Calu3 (cell line): ENCODE measurements at regions not wholly inside any gene's neighbourhood (a gene's known extent, or its start where the extent isn't known, plus 50 kb on each side); places are given as distances from the start of the nearest gene placed in this dataset.

ENCODE experiments used
- BruUV-seq: library from RNA; stranded (reverse); fragments of 400-500 nt; replicated peaks from 2 replicates; lab custom pipeline; 2021; lab: Mats Ljungman, UMichigan
- CTCF ChIA-PET: fragments of 300-600 bp; sonication (Branson Sonifier 250); formaldehyde crosslinking; loops from one replicate; lab custom pipeline; 2022; ENCODE audit warnings: antibody characterized with exemption; lab: Charles Lee
- DNase-seq: peaks from one replicate; pipeline ENCODE4 v3.0.0; 2022
- H3K27ac Mint-ChIP-seq: one replicate; pipeline ENCODE4 v1.8.0; 2022; ENCODE audit warnings: mixed read lengths; ENCODE audit not compliant: unreplicated experiment
- H3K27me3 Mint-ChIP-seq: one replicate; pipeline ENCODE4 v1.8.0; 2022; ENCODE audit warnings: mixed read lengths; ENCODE audit not compliant: unreplicated experiment
- H3K36me3 Mint-ChIP-seq: one replicate; pipeline ENCODE4 v1.8.0; 2022; ENCODE audit warnings: mild to moderate bottlenecking, moderate library complexity, mixed read lengths; ENCODE audit not compliant: insufficient read depth, unreplicated experiment
- H3K4me1 Mint-ChIP-seq: one replicate; pipeline ENCODE4 v1.8.0; 2022; ENCODE audit warnings: mild to moderate bottlenecking, low read depth, mixed read lengths; ENCODE audit not compliant: unreplicated experiment
- H3K4me3 Mint-ChIP-seq: one replicate; pipeline ENCODE4 v1.8.0; 2022; ENCODE audit warnings: mild to moderate bottlenecking, low read depth, moderate library complexity, mixed read lengths; ENCODE audit not compliant: unreplicated experiment
- H3K9me3 Mint-ChIP-seq: one replicate; pipeline ENCODE4 v1.8.0; 2022; ENCODE audit warnings: low read depth, mixed read lengths; ENCODE audit not compliant: unreplicated experiment
- intact Hi-C: fragments of 100-400 bp; cut with micrococcal nuclease; formaldehyde crosslinking; loops from one replicate; pipeline ENCODE4 v1.10.0; 2022; ENCODE audit not compliant: unreplicated experiment
- TF ChIP-seq, protein P1 (sequence below): fragments of 200-600 bp; IDR thresholded peaks from one replicate; pipeline ENCODE4 v1.8.0; 2022; ENCODE audit warnings: antibody characterized with exemption; ENCODE audit not compliant: unreplicated experiment

DNA sequence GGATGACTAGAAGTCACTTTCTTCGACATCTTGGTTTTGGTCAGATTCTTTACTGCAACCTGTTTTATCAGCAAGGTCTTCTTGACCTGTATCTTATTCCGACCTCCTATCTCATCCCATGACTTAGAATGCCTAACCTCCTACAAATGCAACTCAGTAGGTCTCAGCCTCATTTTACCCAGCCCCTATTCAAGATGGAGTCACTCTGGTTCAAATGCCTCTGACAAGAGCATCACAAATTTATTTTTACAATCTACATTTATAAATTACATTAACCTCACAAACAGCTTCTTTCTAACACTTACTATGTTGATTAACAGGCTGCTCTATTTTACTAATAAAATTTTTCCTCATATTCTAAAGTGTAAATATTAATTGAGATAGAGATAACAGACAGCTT lies 867.0 kb upstream of the CNTN5 start:
- Mint-ChIP-seq H3K4me1 (no peaks in the 10 kb centered on the region), H3K4me3 (no peak overlapping the region), H3K9me3 (peaks cover 9% of the 10 kb centered on the region), H3K27me3 (no peaks in the 10 kb centered on the region), H3K27ac (no peak overlapping the region), H3K36me3 (no peaks in the 10 kb centered on the region)
- intact Hi-C loops, result no loop called here
- CTCF ChIA-PET, result no interaction called here
- BruUV-seq, result no TSS peak
- no peak for DNase-seq
- TF ChIP-seq, protein P1, sequence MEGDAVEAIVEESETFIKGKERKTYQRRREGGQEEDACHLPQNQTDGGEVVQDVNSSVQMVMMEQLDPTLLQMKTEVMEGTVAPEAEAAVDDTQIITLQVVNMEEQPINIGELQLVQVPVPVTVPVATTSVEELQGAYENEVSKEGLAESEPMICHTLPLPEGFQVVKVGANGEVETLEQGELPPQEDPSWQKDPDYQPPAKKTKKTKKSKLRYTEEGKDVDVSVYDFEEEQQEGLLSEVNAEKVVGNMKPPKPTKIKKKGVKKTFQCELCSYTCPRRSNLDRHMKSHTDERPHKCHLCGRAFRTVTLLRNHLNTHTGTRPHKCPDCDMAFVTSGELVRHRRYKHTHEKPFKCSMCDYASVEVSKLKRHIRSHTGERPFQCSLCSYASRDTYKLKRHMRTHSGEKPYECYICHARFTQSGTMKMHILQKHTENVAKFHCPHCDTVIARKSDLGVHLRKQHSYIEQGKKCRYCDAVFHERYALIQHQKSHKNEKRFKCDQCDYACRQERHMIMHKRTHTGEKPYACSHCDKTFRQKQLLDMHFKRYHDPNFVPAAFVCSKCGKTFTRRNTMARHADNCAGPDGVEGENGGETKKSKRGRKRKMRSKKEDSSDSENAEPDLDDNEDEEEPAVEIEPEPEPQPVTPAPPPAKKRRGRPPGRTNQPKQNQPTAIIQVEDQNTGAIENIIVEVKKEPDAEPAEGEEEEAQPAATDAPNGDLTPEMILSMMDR, result no peak

DNA sequence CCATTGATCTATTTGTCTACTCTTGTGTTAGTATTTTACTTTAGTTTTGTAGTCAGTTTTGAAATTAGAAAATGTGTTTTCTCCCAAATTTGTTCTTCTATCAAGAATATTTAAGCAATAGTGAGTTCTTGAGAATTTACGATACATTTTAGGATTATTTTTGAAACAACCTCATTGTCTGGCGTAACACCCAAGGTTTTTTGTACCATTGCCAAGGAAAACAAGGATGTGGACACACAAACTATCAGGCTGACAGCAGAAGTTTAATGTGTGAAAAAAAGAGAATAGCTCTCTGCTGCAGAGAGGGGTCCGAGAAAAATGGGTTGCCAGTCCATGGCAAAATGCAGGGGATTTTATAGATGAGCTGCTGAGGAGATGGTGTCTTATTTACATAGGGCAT lies 865.1 kb upstream of the CNTN5 start:
- CTCF ChIA-PET, result no interaction called here
- no peak overlapping the region for H3K4me3 Mint-ChIP-seq
- H3K4me1 Mint-ChIP-seq, result no peaks in the 10 kb centered on the region
- no peaks in the 10 kb centered on the region for H3K36me3 Mint-ChIP-seq
- intact Hi-C loops, result no loop called here
- TF ChIP-seq, protein P1, result no peak
- peaks cover 12% of the 10 kb centered on the region for H3K9me3 Mint-ChIP-seq
- no peak overlapping the region for H3K27ac Mint-ChIP-seq
- DNase-seq, result no peak
- H3K27me3 Mint-ChIP-seq, result no peaks in the 10 kb centered on the region
- BruUV-seq, result no TSS peak

DNA sequence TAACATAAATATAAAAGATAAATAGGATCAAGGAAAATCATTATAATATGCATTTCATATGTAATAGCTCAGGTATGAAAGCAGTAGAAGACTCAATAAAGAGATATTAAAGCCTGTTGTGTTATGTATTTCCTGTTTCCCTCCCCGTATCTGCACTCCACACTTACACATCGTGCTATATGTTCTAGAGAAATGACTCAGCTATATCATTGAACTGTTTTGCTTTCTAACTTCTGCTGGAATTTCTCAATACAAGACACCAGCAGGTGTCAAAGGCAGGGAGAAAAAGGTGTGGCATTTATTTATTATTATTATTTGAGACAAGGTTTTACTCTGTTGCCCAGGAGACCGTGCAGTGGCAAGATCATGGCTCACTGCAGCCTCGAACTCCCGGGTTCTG lies 842.8 kb upstream of the CNTN5 start:
- Mint-ChIP-seq H3K27ac (no peak overlapping the region), H3K36me3 (no peaks in the 10 kb centered on the region), H3K4me3 (no peak overlapping the region), H3K27me3 (no peaks in the 10 kb centered on the region), H3K4me1 (no peaks in the 10 kb centered on the region), H3K9me3 (peaks cover 10% of the 10 kb centered on the region)
- CTCF ChIA-PET, result no interaction called here
- intact Hi-C loops, result no loop called here
- no peak for DNase-seq
- no TSS peak for BruUV-seq
- TF ChIP-seq, protein P1, result no peak

DNA sequence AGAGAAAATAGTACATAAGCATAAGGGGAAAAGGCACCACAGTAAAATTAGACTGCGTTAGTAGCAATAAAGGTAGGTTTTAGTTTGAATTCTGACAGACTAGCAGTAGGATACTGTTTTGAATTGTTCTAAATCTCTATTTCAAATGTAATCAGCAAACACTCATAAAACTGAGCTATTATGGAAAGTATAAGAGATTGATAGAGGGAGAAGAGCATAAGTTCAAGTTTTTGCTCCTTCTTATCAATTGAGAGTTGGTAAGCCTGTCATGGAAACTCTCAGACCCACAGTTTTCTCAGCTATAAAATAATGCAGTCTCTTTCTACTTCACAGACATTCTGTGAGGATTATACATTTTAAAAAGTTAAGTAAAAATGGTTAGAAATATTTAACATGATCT lies 840.2 kb upstream of the CNTN5 start:
- H3K4me3 Mint-ChIP-seq, result no peak overlapping the region
- no TSS peak for BruUV-seq
- TF ChIP-seq, protein P1, result no peak

DNA sequence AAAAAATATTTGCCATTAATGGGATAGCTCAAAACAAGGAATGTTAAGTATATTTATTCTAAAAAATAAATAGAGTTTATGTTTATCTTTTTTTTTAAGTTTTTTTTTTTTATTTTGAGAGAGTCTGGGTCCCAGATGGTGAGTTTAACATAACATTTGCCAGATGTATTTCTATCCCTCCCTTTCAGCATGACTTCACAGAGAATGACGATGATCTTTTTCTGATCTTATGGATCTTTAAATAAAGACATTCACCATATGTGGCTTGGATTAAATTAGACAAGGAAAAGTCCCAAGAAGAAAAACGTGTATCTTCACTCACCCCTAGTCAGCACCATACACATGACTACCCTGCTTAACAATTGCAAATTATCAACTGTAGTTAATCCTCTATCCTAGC lies 839.8 kb upstream of the CNTN5 start:
- CTCF ChIA-PET, result no interaction called here
- no peaks in the 10 kb centered on the region for H3K27me3 Mint-ChIP-seq
- H3K27ac Mint-ChIP-seq, result no peak overlapping the region
- no peak overlapping the region for H3K4me3 Mint-ChIP-seq
- H3K9me3 Mint-ChIP-seq, result peaks cover 4% of the 10 kb centered on the region
- intact Hi-C loops, result no loop called here
- no peak for DNase-seq
- H3K4me1 Mint-ChIP-seq, result no peaks in the 10 kb centered on the region
- no peaks in the 10 kb centered on the region for H3K36me3 Mint-ChIP-seq
- TF ChIP-seq, protein P1, result no peak
- BruUV-seq, result no TSS peak

More for the DNA sequence above, 840.2 kb upstream of the CNTN5 start:
- no peaks in the 10 kb centered on the region for H3K27me3 Mint-ChIP-seq
- DNase-seq, result no peak
- no peaks in the 10 kb centered on the region for H3K36me3 Mint-ChIP-seq
- intact Hi-C loops, result no loop called here
- peaks cover 6% of the 10 kb centered on the region for H3K9me3 Mint-ChIP-seq
- H3K4me1 Mint-ChIP-seq, result no peaks in the 10 kb centered on the region
- no peak overlapping the region for H3K27ac Mint-ChIP-seq
- CTCF ChIA-PET, result no interaction called here
